A673 (cell line): ENCODE measurements at regions not wholly inside any gene's neighbourhood (a gene's known extent, or its start where the extent isn't known, plus 50 kb on each side); places are given as distances from the start of the nearest gene placed in this dataset.

Experiments used
- EZH2 ChIP-seq: fragments of 200-600 bp; sonication (generic); IDR thresholded peaks from 2 replicates; pipeline ENCODE4 v1.6.1; 2017; ENCODE audit warnings: borderline replicate concordance, low read depth, mild to moderate bottlenecking, mixed read lengths, antibody characterized with exemption, low read length; ENCODE audit not compliant: poor library complexity, severe bottlenecking
- TF ChIP-seq, protein P1 (sequence below): fragments of 300-800, 200-600 bp; sonication (generic); conservative IDR thresholded peaks from 2 replicates; pipeline ENCODE4 v1.5.1; 2017; ENCODE audit warnings: low read depth, mild to moderate bottlenecking, antibody characterized with exemption, low read length, moderate library complexity, mixed read lengths

- TF ChIP-seq, protein P1, sequence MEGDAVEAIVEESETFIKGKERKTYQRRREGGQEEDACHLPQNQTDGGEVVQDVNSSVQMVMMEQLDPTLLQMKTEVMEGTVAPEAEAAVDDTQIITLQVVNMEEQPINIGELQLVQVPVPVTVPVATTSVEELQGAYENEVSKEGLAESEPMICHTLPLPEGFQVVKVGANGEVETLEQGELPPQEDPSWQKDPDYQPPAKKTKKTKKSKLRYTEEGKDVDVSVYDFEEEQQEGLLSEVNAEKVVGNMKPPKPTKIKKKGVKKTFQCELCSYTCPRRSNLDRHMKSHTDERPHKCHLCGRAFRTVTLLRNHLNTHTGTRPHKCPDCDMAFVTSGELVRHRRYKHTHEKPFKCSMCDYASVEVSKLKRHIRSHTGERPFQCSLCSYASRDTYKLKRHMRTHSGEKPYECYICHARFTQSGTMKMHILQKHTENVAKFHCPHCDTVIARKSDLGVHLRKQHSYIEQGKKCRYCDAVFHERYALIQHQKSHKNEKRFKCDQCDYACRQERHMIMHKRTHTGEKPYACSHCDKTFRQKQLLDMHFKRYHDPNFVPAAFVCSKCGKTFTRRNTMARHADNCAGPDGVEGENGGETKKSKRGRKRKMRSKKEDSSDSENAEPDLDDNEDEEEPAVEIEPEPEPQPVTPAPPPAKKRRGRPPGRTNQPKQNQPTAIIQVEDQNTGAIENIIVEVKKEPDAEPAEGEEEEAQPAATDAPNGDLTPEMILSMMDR: no peak
- no peak for TF ChIP-seq EZH2
Measured at GRCh38 chr2:18856765-18857164, 267.4 kb upstream of the NT5C1B start.
